ENCODE measurements at regions not wholly inside any gene's neighbourhood (a gene's known extent, or its start where the extent isn't known, plus 50 kb on each side); places are given as distances from the start of the nearest gene placed in this dataset.

DNA sequence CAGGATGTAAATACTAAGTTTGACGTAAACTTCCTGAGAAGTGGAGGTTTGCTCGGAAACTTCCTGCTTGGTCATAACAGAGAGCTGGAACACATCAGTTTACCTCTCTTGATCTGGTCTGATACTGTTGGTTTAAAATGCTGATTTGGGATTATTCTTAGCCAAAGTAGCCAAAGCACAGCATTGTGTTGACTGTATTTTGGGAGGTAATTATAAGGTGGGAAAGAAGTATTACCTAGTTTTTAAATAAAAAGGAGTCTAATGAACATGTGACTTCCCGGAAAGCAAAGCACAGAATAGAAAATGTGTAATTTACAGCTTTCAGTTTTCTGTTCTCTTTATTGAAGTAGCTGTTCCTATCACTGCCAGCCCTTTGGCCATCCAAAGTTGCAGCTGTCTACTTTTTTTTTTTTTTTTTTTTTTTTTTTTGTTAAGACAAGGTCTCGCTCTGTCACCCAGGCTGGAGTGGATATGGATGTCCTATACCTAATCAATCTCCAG is 52.2 kb upstream of the SRP54 start:
- TF ChIP-seq, protein P1, sequence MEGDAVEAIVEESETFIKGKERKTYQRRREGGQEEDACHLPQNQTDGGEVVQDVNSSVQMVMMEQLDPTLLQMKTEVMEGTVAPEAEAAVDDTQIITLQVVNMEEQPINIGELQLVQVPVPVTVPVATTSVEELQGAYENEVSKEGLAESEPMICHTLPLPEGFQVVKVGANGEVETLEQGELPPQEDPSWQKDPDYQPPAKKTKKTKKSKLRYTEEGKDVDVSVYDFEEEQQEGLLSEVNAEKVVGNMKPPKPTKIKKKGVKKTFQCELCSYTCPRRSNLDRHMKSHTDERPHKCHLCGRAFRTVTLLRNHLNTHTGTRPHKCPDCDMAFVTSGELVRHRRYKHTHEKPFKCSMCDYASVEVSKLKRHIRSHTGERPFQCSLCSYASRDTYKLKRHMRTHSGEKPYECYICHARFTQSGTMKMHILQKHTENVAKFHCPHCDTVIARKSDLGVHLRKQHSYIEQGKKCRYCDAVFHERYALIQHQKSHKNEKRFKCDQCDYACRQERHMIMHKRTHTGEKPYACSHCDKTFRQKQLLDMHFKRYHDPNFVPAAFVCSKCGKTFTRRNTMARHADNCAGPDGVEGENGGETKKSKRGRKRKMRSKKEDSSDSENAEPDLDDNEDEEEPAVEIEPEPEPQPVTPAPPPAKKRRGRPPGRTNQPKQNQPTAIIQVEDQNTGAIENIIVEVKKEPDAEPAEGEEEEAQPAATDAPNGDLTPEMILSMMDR (IDR thresholded peaks at IDR 0.05): no peak
- no peak for TF ChIP-seq POLR2A (IDR thresholded peaks at IDR 0.05)

Data from Peyer's patch (tissue), 4 donors.